ENCODE measurements at regions not wholly inside any gene's neighbourhood (a gene's known extent, or its start where the extent isn't known, plus 50 kb on each side); places are given as distances from the start of the nearest gene placed in this dataset.
"Not testable (repeated sequence)": the region's sequence is repeated elsewhere in the genome, so short reads cannot be mapped to it uniquely, and the experiment has no call there.

DNA sequence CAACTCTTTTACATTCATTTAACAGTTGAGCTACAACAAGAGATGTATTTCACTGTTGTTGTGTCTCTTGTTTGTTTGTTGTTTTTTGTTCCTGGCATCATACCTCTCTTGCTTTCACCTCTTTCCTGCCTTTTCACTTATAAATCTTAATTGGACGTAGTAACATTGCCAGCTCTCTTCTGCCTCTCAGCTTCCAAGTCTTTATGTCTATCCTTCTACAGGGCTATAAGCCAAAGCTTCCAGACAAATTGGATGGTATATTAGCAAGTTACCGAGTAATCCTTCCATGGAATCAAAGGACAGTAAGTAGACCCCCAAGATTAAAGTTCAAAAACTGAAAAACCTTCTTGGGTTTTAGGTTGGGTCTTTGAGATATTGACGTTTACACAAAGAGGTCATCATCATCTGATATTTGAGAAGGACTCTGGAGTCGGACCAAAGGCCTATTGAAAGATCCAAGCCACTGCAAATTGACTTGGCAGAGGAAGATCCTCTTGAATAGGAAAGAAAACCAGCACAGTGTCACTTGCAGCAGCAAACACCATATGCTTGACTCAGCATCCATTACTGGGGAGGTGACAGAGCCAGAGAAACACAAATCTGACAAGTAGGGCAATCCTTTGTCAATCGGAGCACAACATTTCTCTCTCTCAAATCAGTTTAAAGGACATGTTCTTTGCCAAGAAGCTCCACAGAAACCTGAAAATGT is 648.5 kb upstream of the NR2F2 start:
- no peak for DNase-seq

DNA sequence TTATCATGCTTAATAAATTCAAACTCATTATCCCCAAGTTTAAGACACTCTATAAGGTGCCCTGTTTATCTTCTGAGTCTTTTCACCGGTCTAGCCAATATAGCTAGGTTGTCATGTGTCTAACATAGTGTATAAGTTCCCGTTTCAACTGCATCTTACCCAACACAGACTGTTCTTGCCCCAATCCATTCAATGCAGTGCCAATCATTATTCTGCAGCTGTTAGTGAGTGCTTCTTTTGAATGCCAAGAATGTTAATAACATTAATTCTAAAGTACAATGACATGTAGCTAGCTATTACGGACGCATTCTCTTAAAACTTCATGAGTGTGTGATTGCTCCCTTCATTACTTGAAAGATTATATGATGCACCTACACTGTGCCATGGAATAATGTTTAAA is 646.4 kb upstream of the NR2F2 start:
- no peak for DNase-seq

DNA sequence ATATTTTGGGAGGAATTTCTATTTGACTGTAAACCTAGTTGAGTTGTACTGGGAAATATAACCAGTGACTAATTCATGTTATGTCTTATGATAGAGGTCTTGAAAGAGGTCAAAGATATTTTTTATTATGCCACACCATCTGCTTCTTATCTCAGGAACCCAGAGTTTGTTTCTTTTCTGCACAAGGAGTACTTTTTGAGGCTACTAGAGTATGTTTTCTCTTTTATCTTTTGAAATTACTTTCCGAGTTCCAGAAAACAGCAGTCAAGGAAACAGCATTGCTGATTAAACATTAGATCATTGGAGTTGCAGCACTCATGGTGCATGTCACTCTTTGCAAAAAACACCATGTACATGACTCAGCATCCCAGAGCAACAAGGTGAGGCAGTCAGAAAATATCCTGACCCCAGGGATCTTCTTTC is 645.8 kb upstream of the NR2F2 start:
- no peak for DNase-seq

DNA sequence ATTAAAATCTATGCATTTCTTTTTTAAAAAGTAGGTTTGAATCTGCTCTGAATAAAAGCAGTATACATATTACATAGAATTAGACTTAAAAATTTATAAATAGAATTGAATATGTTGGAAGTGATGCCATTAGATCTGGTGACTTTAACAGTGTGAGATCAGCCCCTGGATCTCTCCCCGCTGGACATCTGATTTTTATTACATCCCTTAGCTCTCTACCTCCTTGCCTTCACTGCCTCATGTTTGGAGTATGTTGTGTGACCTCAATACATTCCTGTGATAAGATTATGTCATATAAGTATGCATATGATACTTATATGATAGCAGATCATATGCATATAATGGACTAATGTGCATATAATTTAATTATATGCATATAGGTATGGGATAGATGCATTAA is 643.4 kb upstream of the NR2F2 start:
- DNase-seq, result no peak

DNA sequence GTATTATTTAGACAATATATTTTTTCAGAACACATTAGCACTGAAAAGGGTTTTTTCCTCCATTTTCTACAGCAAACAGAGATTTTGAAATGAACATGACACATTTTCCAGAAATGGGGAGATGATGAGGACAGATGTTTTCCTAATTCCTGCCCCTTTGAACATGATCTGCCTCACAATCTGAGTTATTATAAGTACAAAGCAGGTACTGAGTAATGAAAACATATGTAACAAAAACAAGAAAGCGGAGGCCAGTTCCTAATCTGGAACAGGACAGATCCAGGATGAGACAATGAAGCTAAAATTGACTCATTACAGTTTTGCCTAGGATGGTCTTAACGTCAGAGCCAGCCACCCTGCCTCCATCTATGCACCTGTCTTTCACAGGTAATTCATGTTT is 642.8 kb upstream of the NR2F2 start:
- no peak for DNase-seq

DNA sequence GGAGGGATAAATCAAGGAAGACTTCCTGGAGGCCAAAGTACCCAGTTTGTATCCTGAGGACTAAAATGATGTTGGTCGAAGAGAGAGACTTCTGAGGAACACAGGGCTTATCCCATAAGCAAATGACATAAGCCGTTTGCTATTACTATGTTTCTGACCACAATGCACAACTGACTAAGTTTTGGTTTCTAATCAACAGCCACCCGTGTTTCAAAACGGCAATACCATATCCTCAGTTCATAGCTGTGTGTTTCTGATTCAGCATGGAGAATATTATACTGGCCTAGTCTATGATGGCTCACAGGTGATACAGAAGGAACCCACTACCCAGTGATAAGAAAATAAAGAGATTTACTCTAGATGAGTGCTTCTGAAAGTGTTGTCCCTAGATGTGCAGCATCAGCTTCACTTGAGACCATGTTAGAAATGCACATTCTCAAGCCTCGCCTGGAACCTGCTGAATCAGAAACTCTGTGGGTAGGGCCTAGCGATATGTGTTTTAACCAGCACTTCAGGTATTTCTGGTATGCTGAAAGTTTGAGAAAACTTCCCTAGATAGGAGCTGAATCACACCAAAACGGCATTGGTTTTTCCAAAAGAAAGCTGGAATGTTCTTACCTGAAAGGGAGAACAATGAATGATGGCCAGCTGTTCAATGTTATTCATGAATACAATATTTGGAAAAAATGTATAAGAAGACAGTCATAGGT is 639.7 kb upstream of the NR2F2 start:
- DNase-seq, result no peak

DNA sequence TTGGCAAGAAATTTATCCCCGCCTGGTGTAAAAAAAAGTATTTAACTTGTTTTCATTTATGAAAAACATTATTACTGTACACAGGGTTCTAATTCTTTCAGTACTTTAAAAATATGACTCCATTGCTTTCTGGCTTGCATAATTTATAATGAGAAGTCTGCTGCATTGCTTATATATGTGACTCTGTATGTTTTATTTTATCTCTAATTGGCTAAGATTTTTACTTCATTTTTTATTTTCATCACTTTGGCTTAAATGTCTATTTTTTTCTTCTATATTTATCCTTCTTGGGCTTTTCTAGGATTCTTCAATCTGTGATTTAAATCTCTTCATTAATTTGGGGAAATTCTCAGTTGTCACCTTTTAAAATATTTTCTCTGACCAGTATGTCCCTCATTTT is 636.6 kb upstream of the NR2F2 start:
- no peak for DNase-seq

DNA sequence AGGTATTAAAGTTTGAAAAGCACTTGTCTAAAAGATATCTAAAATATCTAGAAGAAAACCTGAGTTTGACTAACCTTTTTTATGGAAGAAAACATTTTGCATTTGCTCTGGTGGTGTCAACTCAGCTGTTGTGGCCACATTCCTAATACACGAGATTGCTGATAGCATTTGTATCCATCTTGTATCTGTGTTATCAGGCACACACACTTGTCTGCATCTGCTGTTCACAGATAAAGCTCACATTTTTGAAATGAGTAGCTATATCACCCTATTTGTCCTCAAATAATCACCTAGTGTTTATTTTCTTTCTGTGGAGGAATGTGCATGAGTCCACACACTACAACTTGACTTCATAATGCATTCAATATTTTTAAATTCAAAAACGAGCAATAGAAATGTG is 632.3 kb upstream of the NR2F2 start:
- no peak for DNase-seq

DNA sequence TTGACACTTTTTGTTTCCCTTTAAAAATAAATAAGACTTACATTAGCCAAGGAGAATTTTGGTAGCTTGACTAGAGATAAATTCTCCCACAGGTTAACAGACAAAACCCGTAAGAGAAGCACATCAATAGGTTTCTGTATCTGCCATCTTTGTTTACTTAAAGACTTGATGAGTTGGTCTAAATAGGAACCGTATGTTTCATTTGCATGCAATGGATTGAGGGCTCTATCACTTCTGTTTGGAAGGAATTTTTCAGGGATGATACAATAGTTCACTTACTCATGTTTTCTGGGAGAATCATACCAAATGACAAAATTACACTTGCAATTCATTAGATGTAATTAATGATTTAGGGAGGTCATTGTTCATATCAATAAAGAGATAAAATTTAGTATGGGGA is 631.5 kb upstream of the NR2F2 start:
- DNase-seq, result no peak

DNA sequence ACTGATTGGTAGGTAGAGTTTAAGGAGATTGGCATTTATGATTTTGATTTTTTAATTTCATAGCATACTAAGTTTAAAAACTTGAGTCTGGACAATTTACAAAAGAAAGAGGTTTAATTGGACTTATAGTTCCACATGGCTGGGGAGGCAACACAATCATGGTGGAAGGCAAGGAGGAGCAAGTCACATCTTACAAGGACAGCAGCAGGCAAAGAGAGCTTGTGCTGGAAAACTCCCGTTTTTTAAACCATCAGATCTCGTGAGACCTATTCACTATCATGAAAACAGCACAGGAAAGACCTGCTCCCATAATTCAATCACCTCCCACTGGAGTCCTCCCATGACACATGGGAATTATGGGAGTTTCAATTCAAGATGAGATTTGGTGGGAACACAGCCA is 630.9 kb upstream of the NR2F2 start:
- DNase-seq, result no peak

DNA sequence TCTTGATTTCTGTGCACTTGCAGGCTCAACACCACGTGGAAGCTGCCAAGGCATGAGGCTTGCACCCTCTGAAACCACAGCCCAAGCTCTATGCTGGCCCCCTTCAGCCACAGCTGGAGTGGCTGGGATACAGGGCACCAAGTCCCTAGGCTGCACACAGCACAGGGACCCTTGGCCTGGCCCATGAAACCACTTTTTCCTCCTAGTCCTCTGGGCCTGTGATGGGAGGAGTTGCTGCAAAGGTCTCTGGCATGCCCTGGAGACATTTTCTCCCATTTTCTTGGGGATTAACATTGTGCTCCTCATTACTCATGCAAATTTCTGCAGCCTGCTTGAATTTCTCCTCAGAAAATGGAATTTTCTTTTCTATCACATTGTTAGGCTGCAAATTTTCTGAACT is 629.8 kb upstream of the NR2F2 start:
- DNase-seq, result not testable (repeated sequence)

DNA sequence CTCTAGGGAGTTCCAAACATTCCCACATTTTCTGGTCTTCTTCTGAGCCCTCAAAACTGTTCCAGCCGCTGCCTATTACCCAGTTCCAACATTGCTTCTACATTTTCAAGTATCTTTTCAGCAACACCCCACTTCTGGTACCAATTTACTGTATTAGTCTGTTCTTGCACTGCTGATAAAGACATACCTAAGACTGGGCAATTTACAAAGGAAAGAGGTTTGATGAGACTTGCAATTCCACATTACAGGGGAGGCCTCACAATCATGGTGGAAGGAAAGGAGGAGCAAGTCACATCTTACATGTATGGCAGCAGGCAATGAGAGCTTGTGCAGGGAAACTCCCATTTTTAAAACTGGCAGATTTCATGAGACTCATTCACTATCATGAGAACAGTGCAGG is 629.1 kb upstream of the NR2F2 start:
- DNase-seq, result no peak

DNA sequence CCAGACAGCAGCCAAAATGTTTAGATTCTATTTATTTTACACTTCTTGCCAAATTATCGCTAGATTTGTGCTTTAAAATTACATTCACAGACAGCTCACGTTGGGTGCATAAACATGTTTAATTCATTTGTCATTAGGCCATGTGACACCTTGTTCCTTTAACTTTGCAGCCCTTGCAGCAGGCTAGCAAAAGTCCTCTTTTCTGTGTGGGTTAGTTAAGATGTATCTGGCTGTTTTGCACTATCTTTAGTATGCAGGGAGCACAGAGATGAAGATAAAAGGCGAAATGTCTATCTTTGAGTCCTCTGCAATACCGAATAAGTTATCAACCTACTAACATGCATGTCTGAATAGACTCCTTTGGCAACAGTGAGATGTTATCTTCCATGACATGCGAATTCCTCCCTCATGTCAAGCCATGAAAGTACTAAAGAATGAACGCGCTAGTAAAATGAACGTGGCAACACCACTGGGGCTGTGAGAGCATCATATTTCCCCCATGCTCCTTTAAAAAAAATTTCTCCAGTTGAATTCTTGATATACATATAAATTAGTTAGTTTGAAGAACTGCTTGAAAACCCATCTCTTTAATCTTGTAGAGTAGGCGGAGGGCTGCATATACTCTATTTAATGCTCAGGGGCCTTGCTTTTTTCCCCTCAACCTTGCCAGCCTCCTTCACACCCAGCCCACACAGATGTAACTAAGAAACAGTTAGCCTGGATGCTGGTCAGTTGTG is 620.4 kb upstream of the NR2F2 start:
- no peak for DNase-seq

DNA sequence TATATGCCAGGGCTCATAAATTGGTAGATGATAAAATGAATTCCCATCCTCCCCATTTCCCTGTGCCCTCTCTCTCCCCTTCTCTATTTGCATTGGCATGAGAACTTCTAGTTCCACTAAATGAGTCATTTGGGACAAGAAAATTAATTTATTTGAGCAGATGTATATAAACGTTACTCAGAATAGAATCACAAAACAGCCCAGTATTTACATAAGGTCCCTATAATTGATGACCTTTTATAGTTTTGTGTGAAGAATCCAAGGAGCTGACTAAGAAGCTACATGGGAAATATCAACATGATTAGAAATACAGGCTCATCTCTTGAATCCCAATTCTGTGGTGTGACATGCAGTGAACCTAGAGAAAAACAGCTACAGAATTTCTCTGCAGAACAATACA is 617.7 kb upstream of the NR2F2 start:
- DNase-seq, result no peak

DNA sequence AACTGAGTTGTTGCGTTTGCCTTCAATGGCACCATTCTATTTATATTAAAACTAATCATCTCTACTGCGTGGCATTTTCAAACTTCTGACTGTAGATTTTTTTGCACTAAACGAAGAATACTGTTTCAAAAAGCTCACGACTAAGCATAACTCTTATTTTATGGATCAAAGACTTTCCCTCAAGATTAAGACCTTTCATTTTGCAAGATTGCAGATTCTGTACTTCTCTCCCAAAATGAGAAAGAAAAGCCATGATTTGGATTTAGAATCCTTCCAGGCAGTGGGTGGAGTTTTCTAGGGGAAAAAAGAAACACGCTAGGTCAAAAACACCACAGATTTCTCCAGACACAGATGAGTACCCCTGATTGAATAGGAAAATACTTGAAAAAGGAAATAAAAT is 617.2 kb upstream of the NR2F2 start:
- no peak for DNase-seq

DNA sequence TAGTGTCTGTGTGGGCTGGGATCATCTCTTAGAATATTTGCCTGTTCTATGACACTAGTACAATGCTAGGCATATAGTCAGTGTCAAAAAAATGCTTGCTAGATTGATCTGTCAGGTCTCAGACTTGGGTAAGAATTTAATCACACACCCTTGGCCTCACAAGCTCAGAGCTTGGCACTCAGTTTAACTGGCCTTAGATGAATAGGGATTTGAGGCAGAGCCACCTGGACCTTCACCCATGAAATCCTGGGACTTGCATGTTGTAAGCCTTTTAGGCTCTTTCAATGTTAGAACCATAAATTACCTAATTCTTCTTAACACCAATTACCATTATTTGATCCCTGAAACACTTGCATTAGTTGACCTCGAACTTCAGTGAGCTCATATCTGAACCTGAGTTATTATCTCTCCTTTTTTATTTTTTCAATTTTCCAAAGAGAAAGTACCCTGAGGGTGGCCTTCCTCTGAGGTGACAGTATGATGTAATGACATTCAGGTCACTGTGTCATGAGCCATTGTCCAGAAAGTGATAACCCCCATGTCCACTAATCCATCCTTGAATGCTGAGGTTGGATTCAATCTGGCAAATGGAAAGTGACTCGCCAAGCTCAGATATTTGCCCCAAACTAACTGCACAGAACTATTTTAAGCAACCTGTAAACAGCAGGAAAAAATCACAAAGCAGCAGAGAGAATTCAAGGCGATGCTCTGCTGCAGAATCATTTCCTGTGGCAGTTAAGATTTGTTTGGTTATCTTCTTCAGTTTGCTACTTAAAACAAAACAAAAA is 615.2 kb upstream of the NR2F2 start:
- DNase-seq, result no peak

DNA sequence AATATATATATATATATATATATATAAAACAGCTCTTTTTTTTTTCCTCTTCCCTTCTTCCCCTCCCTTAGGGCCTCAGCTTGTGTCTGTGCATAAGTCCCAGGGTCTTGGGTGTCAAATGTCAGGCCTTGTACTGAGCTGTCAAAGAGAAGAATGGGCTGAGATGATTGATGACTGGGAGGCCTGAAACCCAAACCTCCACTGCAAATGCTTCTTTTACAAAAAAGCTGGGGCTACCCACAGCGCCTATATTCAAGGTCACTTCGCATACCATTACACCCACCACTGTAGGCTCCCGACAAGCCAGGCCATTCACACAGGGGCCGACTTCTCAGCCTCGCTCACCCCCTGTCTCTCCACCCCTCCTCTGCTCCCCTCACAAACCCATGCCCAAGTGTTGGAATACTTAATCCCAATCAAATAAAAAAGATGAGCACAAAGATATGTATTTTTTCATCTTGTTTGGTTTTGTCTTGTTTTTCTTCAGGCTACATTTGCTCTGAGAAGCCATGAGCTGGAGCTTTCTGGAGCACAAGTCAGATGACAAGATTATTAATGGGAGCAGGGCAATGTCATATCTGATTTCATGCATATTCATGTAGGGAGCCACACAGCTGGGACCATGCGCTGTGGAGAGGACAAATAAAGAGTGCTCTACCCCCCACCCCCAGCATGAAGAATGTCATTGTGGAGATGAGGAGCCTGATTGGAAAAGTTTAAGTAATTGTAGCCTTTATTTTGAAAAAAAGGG is 614.4 kb upstream of the NR2F2 start:
- no peak for DNase-seq

DNA sequence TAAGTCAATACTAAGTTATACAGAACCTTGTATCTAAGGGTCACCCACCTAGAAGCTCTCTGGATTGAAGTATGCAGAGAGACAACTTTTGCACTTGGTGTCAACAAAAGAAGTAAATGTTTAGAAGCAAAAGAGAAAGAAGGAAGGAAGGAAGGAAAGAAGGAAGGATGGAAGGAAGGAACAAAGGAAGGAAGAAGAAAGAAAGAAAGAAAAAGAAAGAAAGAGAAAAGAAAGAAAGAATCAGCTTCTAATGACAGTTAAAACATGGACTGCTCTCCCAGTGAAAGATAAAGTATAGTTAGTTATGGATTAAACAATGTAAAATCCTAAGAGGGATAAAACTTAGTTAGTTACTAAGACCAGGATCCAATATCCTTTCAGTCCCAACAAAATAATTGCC is 613.8 kb upstream of the NR2F2 start:
- DNase-seq, result no peak

DNA sequence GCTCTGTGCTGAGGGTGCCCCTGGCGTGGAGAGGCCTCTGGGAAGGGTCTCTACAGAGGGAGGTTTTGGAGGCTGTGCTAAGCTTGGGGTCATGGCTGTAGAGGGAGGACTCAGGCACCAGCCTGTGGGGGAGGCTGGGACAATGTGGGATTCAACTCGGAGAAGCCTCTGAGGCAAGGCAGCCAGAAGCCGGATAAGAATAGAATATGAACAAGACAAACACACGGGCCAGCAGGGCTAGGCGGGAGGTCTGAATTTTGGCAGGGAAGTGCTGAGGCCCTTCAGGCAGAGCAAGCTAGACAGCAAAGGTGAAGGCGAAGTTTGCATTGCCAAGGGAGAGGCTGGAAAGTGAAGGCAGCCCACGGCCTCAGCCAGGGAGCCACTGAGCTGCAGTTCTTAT is 612.1 kb upstream of the NR2F2 start:
- DNase-seq, result no peak

DNA sequence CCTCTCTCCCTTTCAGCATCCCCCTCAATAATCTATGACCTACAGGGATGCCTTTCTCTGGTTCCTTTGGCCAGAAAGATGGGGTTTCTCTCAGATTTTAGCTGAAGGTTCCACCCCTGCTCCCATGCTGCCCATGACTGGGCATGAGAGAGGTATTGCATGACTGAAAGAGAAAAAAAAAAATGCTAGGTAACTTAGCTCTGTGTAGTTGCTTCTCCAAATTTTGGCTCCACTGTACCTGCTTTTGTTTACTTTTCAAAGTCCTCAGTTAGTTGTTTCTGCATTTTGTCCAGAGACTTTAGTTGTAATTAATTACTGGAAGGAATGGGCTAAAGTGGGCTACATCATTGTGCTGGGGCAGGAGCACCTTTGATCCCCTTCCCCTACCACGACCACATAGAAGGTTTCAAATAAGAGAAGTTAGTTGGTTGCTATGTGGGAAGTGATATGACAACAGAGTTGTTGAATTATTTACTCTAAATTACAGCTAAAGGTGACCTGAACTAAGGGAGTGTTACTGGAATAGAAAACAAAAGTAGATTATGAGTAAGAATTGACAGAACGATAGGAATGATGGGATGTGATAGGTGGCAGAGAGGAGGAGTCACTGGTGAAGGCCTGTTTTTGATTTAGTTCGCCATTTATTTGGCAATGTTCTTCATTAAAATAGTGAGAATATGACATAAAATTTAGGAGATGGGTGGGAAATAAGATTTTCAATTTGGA is 605.4 kb upstream of the NR2F2 start:
- DNase-seq, result no peak

DNA sequence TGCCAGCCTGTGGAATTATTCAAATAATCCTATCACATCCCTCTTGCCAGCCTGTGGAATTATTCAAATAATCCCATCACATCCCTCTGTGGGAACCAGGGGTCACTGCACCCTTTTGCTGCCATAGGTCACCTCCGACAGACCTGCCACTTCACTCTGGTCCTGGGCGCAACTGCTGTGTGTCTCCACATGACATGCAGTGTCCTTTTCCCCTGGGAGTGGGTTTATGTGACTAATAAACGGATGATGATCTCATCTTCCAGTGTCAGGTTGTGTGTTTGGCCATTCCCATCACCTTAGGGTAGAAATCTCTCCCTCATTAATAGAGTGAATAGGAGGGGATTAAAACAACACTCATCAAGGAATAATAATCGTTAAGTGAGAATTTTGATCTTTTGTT is 603.6 kb upstream of the NR2F2 start:
- DNase-seq, result no peak

DNA sequence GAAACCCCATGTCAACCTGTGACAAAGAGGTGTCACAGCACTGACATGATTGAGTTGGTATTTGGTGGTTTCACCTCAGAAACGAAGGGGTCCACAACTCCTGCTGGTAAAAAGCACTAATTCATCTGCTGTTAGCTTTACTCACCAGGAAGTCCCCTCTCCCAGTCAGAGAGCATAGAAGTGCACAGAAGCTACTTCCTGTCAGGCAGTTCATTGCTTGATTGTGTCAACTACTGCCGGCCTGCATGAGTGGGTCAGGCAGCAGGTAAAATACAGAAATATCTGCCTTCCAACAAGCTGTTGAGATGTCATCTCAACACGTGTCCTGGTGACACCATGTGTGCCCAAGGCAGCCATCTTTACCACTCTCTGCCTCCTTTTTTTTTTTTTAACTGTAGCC is 596.6 kb upstream of the NR2F2 start:
- DNase-seq, result no peak
